Neural crest cell (in vitro differentiated cells): ENCODE measurements at regions not wholly inside any gene's neighbourhood (a gene's known extent, or its start where the extent isn't known, plus 50 kb on each side); places are given as distances from the start of the nearest gene placed in this dataset.

ENCODE experiments used
- DNase-seq: peaks from one replicate; pipeline ENCODE4 v3.0.0; 2021; ENCODE audit warnings: low read depth, mixed read lengths, low spot score
- H3K27ac Mint-ChIP-seq: one replicate; pipeline ENCODE4 v1.8.0; 2021; ENCODE audit warnings: mild to moderate bottlenecking, mixed read lengths; ENCODE audit not compliant: unreplicated experiment
- H3K27me3 Mint-ChIP-seq: 2 replicates; pipeline ENCODE4 v1.8.0; 2021; ENCODE audit warnings: low read depth, mild to moderate bottlenecking, mixed read lengths
- H3K36me3 Mint-ChIP-seq: 2 replicates; pipeline ENCODE4 v1.8.0; 2021; ENCODE audit warnings: low read depth, mild to moderate bottlenecking, mixed read lengths
- H3K4me1 Mint-ChIP-seq: 2 replicates; pipeline ENCODE4 v1.8.0; 2021; ENCODE audit warnings: mixed read lengths
- H3K4me3 Mint-ChIP-seq: one replicate; pipeline ENCODE4 v1.8.0; 2021; ENCODE audit warnings: mild to moderate bottlenecking, mixed read lengths
- H3K9me3 Mint-ChIP-seq: 2 replicates; pipeline ENCODE4 v1.8.0; 2021; ENCODE audit warnings: mixed read lengths
- TF ChIP-seq, protein P1 (sequence below): fragments of 200-600 bp; sonication (generic); conservative IDR thresholded peaks from 2 replicates; pipeline ENCODE4 v1.5.0; 2021; ENCODE audit warnings: antibody characterized with exemption, mild to moderate bottlenecking

DNA sequence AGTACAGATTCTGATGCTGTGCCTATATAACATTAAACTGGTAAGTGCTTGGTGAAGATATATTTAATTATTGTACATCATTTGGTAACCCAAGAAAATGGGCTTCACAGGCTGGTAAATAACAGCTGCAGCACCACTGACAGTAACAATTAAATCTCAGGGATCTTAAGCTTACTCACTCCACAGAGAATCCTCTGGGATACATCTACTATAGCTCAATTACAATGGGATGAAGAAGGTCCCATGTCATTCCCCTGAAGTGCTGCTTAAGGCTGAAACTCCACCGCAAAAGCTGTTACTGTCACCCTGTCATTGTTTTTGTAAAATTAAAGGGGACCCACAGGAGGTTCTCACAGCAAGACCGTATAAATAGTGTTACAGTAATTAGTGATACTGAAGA, 153.0 kb downstream of the IMPG2 start:
- H3K36me3 Mint-ChIP-seq = no peaks in the 10 kb centered on the region
- H3K27ac Mint-ChIP-seq = no peak overlapping the region
- H3K9me3 Mint-ChIP-seq = no peaks in the 10 kb centered on the region
- peaks cover 3% of the 10 kb centered on the region for H3K4me1 Mint-ChIP-seq
- H3K27me3 Mint-ChIP-seq = peaks cover 3% of the 10 kb centered on the region
- no peak overlapping the region for H3K4me3 Mint-ChIP-seq
- TF ChIP-seq, protein P1, sequence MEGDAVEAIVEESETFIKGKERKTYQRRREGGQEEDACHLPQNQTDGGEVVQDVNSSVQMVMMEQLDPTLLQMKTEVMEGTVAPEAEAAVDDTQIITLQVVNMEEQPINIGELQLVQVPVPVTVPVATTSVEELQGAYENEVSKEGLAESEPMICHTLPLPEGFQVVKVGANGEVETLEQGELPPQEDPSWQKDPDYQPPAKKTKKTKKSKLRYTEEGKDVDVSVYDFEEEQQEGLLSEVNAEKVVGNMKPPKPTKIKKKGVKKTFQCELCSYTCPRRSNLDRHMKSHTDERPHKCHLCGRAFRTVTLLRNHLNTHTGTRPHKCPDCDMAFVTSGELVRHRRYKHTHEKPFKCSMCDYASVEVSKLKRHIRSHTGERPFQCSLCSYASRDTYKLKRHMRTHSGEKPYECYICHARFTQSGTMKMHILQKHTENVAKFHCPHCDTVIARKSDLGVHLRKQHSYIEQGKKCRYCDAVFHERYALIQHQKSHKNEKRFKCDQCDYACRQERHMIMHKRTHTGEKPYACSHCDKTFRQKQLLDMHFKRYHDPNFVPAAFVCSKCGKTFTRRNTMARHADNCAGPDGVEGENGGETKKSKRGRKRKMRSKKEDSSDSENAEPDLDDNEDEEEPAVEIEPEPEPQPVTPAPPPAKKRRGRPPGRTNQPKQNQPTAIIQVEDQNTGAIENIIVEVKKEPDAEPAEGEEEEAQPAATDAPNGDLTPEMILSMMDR = no peak
- DNase-seq = no peak

DNA sequence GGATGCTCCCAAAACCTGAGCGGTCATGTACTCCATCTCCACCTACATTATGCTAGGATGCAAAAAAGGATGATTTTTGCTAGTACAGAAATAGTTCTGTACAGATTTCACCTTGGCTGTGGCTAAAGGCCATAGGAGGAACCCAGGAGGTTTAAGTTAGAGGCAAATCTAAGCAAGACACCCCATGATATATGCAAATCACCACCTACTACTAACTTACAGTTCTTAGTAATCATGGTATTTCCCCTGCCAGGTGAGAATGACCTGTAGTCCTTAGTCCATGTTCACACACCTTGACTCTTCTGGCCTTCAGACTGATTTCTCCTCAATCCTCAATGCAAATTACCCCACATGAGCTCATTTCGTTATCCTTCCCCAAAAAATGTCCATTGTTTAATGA, 154.2 kb downstream of the IMPG2 start:
- no peaks in the 10 kb centered on the region for H3K9me3 Mint-ChIP-seq
- no peak overlapping the region for H3K27ac Mint-ChIP-seq
- peaks cover 5% of the 10 kb centered on the region for H3K27me3 Mint-ChIP-seq
- TF ChIP-seq, protein P1 = no peak
- H3K4me3 Mint-ChIP-seq = no peak overlapping the region
- no peaks in the 10 kb centered on the region for H3K36me3 Mint-ChIP-seq
- DNase-seq = no peak
- H3K4me1 Mint-ChIP-seq = no peaks in the 10 kb centered on the region

DNA sequence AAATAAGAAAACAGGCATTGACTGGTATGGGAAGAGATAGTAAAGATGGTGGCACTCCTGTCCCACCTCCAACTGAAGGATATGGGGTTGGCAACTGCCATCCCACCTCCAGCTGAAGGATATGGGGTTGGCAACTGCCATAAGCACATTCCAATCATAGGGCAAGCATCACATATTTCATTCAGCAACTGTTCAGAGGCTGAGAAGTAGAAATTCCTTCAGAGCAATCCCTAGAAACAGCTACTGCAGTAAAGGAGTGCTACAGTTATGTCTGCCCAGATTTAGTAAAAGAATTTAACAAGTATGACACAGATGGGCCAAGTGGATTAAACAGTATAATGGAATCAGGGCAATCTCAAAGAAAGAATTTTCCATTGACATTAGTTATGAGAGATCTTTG, 156.8 kb downstream of the IMPG2 start:
- TF ChIP-seq, protein P1 = no peak
- no peak for DNase-seq
- no peaks in the 10 kb centered on the region for H3K4me1 Mint-ChIP-seq
- H3K27me3 Mint-ChIP-seq = peaks cover 5% of the 10 kb centered on the region
- H3K27ac Mint-ChIP-seq = no peak overlapping the region
- H3K9me3 Mint-ChIP-seq = no peaks in the 10 kb centered on the region
- no peaks in the 10 kb centered on the region for H3K36me3 Mint-ChIP-seq
- no peak overlapping the region for H3K4me3 Mint-ChIP-seq

DNA sequence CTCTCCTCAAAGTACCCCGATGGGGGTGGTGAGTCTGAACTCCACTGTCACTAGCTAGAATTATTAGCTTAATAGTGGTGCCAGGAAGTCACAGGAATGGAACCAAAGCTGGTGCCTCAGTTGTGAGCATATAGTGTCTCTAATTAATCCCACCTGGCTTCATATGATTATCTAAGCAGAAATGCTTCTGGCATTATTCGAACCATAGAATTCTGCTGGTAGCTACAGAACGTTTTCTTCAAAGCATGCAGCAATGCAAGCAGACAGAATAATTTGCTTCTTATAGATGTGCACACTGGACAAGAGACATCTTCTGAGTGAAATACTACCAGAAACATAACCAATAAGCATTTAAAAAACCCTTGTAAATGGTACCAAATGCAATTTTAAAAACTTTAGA, 160.9 kb downstream of the IMPG2 start:
- H3K27ac Mint-ChIP-seq = no peak overlapping the region
- no peaks in the 10 kb centered on the region for H3K36me3 Mint-ChIP-seq
- no peaks in the 10 kb centered on the region for H3K4me1 Mint-ChIP-seq
- no peak overlapping the region for H3K4me3 Mint-ChIP-seq
- DNase-seq = no peak
- TF ChIP-seq, protein P1 = no peak
- peaks cover 2% of the 10 kb centered on the region for H3K9me3 Mint-ChIP-seq
- H3K27me3 Mint-ChIP-seq = peaks cover 8% of the 10 kb centered on the region

DNA sequence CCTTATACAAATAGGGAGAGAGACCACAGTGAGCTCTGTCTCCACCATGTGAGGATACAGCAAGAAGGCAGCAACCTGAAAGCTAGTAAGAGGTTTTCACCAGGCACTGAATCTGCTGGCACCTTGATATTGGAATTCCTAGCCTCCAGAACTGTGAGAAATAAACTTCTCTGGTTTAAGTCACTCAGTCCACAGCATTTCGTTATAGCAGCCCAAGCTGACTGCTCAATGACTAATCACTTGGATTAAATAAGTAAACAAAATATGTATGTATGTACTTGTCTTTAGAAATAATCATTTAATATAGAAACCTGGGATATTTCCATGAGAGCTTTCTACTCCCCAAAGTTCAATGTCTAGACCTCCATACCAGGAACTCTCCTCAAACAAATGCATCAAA, 162.0 kb downstream of the IMPG2 start:
- Mint-ChIP-seq H3K4me3 (no peak overlapping the region), H3K27me3 (peaks cover 8% of the 10 kb centered on the region), H3K4me1 (no peaks in the 10 kb centered on the region), H3K27ac (no peak overlapping the region), H3K9me3 (peaks cover 2% of the 10 kb centered on the region), H3K36me3 (no peaks in the 10 kb centered on the region)
- DNase-seq = no peak
- TF ChIP-seq, protein P1 = no peak

DNA sequence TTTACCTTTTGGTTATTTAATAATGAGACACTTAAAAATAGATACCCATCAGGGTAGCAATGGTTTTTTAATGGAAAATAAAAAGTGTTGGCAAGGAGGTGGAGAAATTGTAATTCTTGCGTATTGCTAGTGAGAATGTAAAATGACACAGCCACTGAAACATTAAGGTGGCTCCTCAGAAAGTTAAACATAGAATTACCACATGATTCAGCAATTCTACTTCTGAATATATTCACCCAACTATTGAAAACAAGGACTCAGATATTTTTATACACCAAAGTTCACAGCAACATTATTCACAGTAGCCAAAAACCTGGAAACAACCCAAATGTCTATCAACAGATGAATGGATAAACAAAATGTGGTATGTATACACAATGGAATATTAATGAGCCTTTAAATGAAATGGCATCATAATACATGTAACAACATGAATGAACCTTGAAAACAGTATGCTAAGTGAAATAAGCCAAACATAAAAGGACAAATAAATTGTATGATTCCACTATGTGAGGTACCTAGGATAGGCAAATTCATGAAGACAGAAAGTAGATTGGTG, 163.5 kb downstream of the IMPG2 start:
- Mint-ChIP-seq H3K4me1 (no peaks in the 10 kb centered on the region), H3K27me3 (peaks cover 8% of the 10 kb centered on the region), H3K9me3 (peaks cover 2% of the 10 kb centered on the region), H3K36me3 (no peaks in the 10 kb centered on the region), H3K4me3 (no peak overlapping the region), H3K27ac (no peak overlapping the region)
- TF ChIP-seq, protein P1 = no peak
- no peak for DNase-seq
